ENCODE measurements at regions not wholly inside any gene's neighbourhood (a gene's known extent, or its start where the extent isn't known, plus 50 kb on each side); places are given as distances from the start of the nearest gene placed in this dataset.

DNA sequence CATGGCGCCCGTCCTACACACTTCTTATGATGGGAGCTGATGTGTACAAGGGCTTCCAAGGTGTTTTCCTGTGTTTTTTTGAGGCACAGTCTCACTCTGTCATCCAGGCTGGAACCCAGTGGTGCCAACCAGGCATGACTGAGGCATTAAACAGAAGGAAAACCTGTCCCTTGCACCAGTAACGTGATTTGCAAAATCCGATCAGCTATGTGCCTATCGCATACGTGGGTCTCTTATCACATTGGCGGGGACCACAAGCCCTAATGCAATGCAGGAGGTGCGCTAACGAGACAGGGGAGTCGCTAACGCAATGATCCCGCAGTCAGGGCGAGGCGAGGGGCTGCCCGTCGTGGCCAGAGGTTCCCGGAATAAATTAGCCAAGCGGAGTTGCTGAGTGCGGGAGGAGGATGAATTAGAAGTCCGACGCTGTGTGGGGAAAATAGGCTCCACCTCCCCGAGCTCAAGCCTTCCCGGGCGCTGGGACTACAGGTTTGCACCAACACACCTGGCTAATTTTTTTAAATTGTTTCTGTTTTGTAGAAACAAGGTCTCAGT, 162.7 kb downstream of the SHOX start:
- intact Hi-C loops (cut with micrococcal nuclease; ENCODE audit: unreplicated experiment): no loop called here
- no TSS peak for BruUV-seq (replicated peaks)
- H3K9me3 Mint-ChIP-seq (ENCODE audit: low read depth, unreplicated experiment): peaks cover 2% of the 10 kb centered on the region
- H3K4me3 Mint-ChIP-seq (ENCODE audit: low read depth, unreplicated experiment): no peak overlapping the region
- no peak overlapping the region for H3K27ac Mint-ChIP-seq (ENCODE audit: unreplicated experiment)
- H3K36me3 Mint-ChIP-seq (ENCODE audit: insufficient read depth, unreplicated experiment): no peaks in the 10 kb centered on the region
- CTCF ChIA-PET: no interaction called here
- no peak for DNase-seq
- no peaks in the 10 kb centered on the region for H3K27me3 Mint-ChIP-seq (ENCODE audit: unreplicated experiment)
- TF ChIP-seq, protein P1, sequence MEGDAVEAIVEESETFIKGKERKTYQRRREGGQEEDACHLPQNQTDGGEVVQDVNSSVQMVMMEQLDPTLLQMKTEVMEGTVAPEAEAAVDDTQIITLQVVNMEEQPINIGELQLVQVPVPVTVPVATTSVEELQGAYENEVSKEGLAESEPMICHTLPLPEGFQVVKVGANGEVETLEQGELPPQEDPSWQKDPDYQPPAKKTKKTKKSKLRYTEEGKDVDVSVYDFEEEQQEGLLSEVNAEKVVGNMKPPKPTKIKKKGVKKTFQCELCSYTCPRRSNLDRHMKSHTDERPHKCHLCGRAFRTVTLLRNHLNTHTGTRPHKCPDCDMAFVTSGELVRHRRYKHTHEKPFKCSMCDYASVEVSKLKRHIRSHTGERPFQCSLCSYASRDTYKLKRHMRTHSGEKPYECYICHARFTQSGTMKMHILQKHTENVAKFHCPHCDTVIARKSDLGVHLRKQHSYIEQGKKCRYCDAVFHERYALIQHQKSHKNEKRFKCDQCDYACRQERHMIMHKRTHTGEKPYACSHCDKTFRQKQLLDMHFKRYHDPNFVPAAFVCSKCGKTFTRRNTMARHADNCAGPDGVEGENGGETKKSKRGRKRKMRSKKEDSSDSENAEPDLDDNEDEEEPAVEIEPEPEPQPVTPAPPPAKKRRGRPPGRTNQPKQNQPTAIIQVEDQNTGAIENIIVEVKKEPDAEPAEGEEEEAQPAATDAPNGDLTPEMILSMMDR (IDR thresholded peaks at IDR 0.05; ENCODE audit: unreplicated experiment): no peak
- H3K4me1 Mint-ChIP-seq (ENCODE audit: low read depth, unreplicated experiment): no peaks in the 10 kb centered on the region

DNA sequence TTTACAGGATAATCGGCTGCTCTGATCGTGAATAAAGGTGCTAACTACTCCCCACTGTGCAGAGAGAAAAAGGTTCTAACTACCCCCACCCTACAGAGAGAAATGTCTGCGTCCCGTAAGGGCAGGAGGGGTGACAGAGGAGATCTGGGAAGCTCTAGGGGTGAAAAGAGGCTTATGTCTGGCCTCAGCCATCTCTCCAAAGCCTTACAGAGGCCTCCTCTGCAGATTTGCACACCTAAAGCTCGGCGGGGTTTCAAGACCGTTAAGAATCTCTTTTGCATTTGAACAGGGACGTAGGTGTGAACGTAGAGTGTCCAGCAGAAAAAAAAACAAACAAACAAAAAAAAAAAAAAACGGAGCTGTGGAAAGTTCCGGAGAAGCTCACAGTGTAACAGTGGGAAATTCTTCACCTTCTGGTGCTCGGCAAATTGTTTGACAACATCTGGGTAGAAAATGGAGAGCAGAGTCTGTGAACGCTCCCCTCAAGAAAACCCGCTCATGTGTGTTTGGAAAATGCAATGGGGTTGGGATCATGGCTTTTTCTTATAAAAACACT, 161.0 kb downstream of the SHOX start:
- H3K4me3 Mint-ChIP-seq (ENCODE audit: low read depth, unreplicated experiment): no peak overlapping the region
- TF ChIP-seq, protein P1 (IDR thresholded peaks at IDR 0.05; ENCODE audit: unreplicated experiment): no peak
- H3K27me3 Mint-ChIP-seq (ENCODE audit: unreplicated experiment): no peaks in the 10 kb centered on the region
- DNase-seq: no peak
- H3K9me3 Mint-ChIP-seq (ENCODE audit: low read depth, unreplicated experiment): peaks cover 2% of the 10 kb centered on the region
- H3K4me1 Mint-ChIP-seq (ENCODE audit: low read depth, unreplicated experiment): no peaks in the 10 kb centered on the region
- intact Hi-C loops (cut with micrococcal nuclease; ENCODE audit: unreplicated experiment): no loop called here
- no TSS peak for BruUV-seq (replicated peaks)
- H3K27ac Mint-ChIP-seq (ENCODE audit: unreplicated experiment): no peak overlapping the region
- no peaks in the 10 kb centered on the region for H3K36me3 Mint-ChIP-seq (ENCODE audit: insufficient read depth, unreplicated experiment)
- CTCF ChIA-PET: no interaction called here

DNA sequence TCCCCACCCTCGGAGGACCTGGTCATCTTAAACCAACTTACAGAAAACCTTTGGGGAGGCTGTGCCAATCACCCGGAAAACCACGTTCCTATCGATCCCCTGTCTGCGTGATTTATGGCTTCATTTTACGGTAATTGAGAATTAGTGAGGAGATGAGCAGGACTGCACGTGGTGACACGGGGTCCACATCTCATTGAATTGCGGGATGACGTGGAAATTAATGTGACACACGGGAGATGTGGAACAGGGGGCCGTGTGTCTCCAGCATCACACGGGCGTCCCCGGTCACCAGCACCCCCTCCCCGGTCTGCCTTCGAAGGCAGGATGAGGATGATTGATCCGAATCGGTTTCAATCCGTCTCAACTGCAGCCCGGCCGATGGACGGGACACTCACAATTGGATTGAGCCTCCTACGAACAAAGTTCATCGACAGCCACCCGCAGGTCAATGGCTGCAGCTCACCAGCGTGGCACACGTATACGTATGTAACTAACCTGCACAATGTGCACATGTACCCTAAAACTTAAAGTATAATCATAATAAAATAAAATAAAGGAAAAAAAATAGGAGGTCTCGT, 160.3 kb downstream of the SHOX start:
- Mint-ChIP-seq H3K27ac (ENCODE audit: unreplicated experiment) (no peak overlapping the region), H3K36me3 (ENCODE audit: insufficient read depth, unreplicated experiment) (no peaks in the 10 kb centered on the region), H3K27me3 (ENCODE audit: unreplicated experiment) (no peaks in the 10 kb centered on the region), H3K4me3 (ENCODE audit: low read depth, unreplicated experiment) (no peak overlapping the region), H3K4me1 (ENCODE audit: low read depth, unreplicated experiment) (no peaks in the 10 kb centered on the region), H3K9me3 (ENCODE audit: low read depth, unreplicated experiment) (peaks cover 2% of the 10 kb centered on the region)
- TF ChIP-seq, protein P1 (IDR thresholded peaks at IDR 0.05; ENCODE audit: unreplicated experiment): no peak
- no peak for DNase-seq
- intact Hi-C loops (cut with micrococcal nuclease; ENCODE audit: unreplicated experiment): no loop called here
- BruUV-seq (replicated peaks): no TSS peak
- CTCF ChIA-PET: no interaction called here

DNA sequence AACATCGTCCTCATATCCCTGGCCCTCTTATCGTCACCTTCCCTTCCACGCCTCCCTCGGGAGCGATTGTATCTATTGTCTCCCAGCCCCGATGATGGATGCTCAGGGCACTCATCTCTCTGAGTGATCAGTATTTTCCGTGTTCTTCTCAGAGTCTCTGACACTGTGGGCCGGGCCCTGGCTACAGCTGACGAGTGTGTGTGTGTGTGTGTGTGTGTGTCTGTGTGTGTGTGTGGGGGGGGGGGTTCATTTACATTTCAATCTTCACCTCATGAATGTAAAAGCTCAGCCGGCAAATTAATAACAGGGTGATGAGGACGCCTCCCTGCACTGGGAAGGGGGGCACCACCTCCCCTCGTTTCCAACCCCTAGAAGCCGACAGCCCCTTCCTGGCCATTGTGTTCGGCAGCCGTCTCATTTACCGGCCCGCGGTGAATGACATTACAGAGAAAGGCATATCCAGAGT, 159.5 kb downstream of the SHOX start:
- DNase-seq: no peak
- CTCF ChIA-PET: no interaction called here
- Mint-ChIP-seq H3K4me1 (ENCODE audit: low read depth, unreplicated experiment) (no peaks in the 10 kb centered on the region), H3K36me3 (ENCODE audit: insufficient read depth, unreplicated experiment) (no peaks in the 10 kb centered on the region), H3K9me3 (ENCODE audit: low read depth, unreplicated experiment) (peaks cover 2% of the 10 kb centered on the region), H3K4me3 (ENCODE audit: low read depth, unreplicated experiment) (no peak overlapping the region), H3K27ac (ENCODE audit: unreplicated experiment) (no peak overlapping the region), H3K27me3 (ENCODE audit: unreplicated experiment) (no peaks in the 10 kb centered on the region)
- TF ChIP-seq, protein P1 (IDR thresholded peaks at IDR 0.05; ENCODE audit: unreplicated experiment): no peak
- BruUV-seq (replicated peaks): no TSS peak
- intact Hi-C loops (cut with micrococcal nuclease; ENCODE audit: unreplicated experiment): no loop called here
